ENCODE measurements at regions not wholly inside any gene's neighbourhood (a gene's known extent, or its start where the extent isn't known, plus 50 kb on each side); places are given as distances from the start of the nearest gene placed in this dataset.

- TF ChIP-seq CTCF (optimal IDR thresholded peaks at IDR 0.05 in 1 of 3, IDR thresholded peaks at IDR 0.05 in 1 of 3, conservative IDR thresholded peaks at IDR 0.05 in 1 of 3; ENCODE audit: extremely low read depth in 1 of 3, insufficient read depth in 2 of 3, low read length in 3 of 3) (no peak), EZH2 (IDR thresholded peaks at IDR 0.05; ENCODE audit: low read length) (no peak)
Observed at GRCh38 chr5:118552731-118553360, 435.5 kb downstream of the DTWD2 start.

Data from keratinocyte (primary cell).